SU-DHL-6 (cell line): ENCODE measurements at regions not wholly inside any gene's neighbourhood (a gene's known extent, or its start where the extent isn't known, plus 50 kb on each side); places are given as distances from the start of the nearest gene placed in this dataset.
"Not testable (repeated sequence)": the region's sequence is repeated elsewhere in the genome, so short reads cannot be mapped to it uniquely, and the experiment has no call there.

Source experiments
- H2AFZ ChIP-seq: fragments of 200-600 bp; sonication (generic); 2 replicates; pipeline ENCODE4 v1.6.1; 2014; ENCODE audit warnings: low read depth, mild to moderate bottlenecking, moderate library complexity, mixed read lengths, antibody characterized with exemption, low read length; ENCODE audit not compliant: severe bottlenecking
- H3F3A ChIP-seq: fragments of 200-600 bp; shearing (Covaris generic); 2 replicates; pipeline ENCODE4 v1.6.0; 2016; ENCODE audit warnings: antibody characterized with exemption, mild to moderate bottlenecking; ENCODE audit not compliant: insufficient read depth
- H3K27ac ChIP-seq: fragments of 200-600 bp; sonication (generic); 2 replicates; pipeline ENCODE4 v1.5.1; 2016; ENCODE audit warnings: low read depth, mild to moderate bottlenecking, low read length, moderate library complexity, mixed read lengths
- H3K27me3 ChIP-seq: fragments of 200-600 bp; sonication (generic), shearing (Covaris generic); 2 replicates; pipeline ENCODE4 v1.6.0; 2014; ENCODE audit warnings: mild to moderate bottlenecking, low read length
- H3K36me3 ChIP-seq: fragments of 200-600 bp; sonication (generic); 2 replicates; pipeline ENCODE4 v1.6.1; 2014; ENCODE audit warnings: mild to moderate bottlenecking, low read length, mixed read lengths
- H3K4me2 ChIP-seq: fragments of 300-600, 200-600 bp; shearing (Covaris generic), sonication (generic); 2 replicates; pipeline ENCODE4 v1.6.0; 2014; ENCODE audit warnings: low read length, low read depth, mild to moderate bottlenecking; ENCODE audit not compliant: poor library complexity, severe bottlenecking
- H3K4me3 ChIP-seq: fragments of 200-600 bp; sonication (generic); 2 replicates; pipeline ENCODE4 v1.5.1; 2014; ENCODE audit warnings: antibody characterized with exemption, low read length, mild to moderate bottlenecking, mixed read lengths; ENCODE audit not compliant: insufficient read depth, poor library complexity, severe bottlenecking
- H3K79me2 ChIP-seq: fragments of 200-600 bp; sonication (generic); 2 replicates; pipeline ENCODE4 v1.6.1; 2014; ENCODE audit warnings: mild to moderate bottlenecking, low read length, moderate library complexity; ENCODE audit not compliant: insufficient read depth
- H3K9ac ChIP-seq: fragments of 200-600 bp; sonication (generic); 2 replicates; pipeline ENCODE4 v1.7.0; 2014; ENCODE audit warnings: mild to moderate bottlenecking, low read length
- H3K9me2 ChIP-seq: fragments of 200-600 bp; sonication (generic); replicated peaks from 2 replicates; pipeline ENCODE4 v1.6.1; 2014; ENCODE audit warnings: low read length; ENCODE audit not compliant: insufficient read depth
- H3K9me3 ChIP-seq: fragments of 200-600 bp; sonication (generic); 2 replicates; pipeline ENCODE4 v1.6.1; 2014; ENCODE audit warnings: low read length, mixed read lengths; ENCODE audit not compliant: insufficient read depth
- H4K20me1 ChIP-seq: fragments of 200-600 bp; sonication (generic); 2 replicates; pipeline ENCODE4 v1.6.1; 2014; ENCODE audit warnings: low read depth, mild to moderate bottlenecking, antibody characterized with exemption, low read length, moderate library complexity, mixed read lengths
- EZH2phosphoT487 ChIP-seq: fragments of 200-600 bp; sonication (generic), shearing (Covaris generic); conservative IDR thresholded peaks from 2 replicates; pipeline ENCODE4 v1.6.1; 2018; ENCODE audit warnings: mild to moderate bottlenecking, antibody characterized with exemption, low read length, moderate library complexity, mixed read lengths
- TF ChIP-seq, protein P1 (sequence below): fragments of 200-600 bp; sonication (generic); IDR thresholded peaks from one replicate; pipeline ENCODE4 v1.5.1; 2017; ENCODE audit warnings: antibody characterized with exemption, mild to moderate bottlenecking, low read length, moderate library complexity; ENCODE audit not compliant: insufficient read depth, poor library complexity, severe bottlenecking

- Histone ChIP-seq H3F3A (no peaks in the 10 kb centered on the region), H3K9me2 (no peaks in the 10 kb centered on the region), H3K27me3 (no peaks in the 10 kb centered on the region), H3K9me3 (no peaks in the 10 kb centered on the region), H4K20me1 (no peaks in the 10 kb centered on the region), H3K79me2 (no peaks in the 10 kb centered on the region), H3K4me3 (no peak overlapping the region), H3K9ac (no peak overlapping the region), H3K4me2 (no peak overlapping the region), H3K27ac (no peak overlapping the region), H2AFZ (no peak overlapping the region), H3K36me3 (no peaks in the 10 kb centered on the region)
- no peak for TF ChIP-seq EZH2phosphoT487
- TF ChIP-seq, protein P1, sequence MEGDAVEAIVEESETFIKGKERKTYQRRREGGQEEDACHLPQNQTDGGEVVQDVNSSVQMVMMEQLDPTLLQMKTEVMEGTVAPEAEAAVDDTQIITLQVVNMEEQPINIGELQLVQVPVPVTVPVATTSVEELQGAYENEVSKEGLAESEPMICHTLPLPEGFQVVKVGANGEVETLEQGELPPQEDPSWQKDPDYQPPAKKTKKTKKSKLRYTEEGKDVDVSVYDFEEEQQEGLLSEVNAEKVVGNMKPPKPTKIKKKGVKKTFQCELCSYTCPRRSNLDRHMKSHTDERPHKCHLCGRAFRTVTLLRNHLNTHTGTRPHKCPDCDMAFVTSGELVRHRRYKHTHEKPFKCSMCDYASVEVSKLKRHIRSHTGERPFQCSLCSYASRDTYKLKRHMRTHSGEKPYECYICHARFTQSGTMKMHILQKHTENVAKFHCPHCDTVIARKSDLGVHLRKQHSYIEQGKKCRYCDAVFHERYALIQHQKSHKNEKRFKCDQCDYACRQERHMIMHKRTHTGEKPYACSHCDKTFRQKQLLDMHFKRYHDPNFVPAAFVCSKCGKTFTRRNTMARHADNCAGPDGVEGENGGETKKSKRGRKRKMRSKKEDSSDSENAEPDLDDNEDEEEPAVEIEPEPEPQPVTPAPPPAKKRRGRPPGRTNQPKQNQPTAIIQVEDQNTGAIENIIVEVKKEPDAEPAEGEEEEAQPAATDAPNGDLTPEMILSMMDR: no peak
These were observed 796.5 kb downstream of the PRIM2 start for GRCh38 chr6:58113960-58114359.

DNA sequence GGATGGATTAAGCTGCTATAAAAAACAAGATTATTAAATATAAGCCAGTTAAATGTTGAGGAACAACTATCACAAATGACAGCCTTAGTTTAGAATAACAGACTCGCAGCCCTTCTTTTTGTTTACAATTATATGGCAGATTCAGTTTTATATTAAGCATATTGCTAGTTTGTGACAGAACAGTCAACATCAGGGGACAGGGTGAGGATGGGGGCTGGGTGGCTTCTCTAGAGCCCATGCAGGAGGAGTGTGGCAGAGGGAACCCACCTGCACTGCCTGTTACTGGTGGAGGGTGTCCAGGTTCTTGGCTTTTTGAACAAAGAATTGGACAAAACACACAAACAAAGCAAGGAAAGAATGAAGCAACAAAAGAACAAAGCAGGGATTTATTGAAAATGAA, 799.7 kb downstream of the PRIM2 start:
- H3K27ac ChIP-seq, H3K4me3 ChIP-seq, H3K79me2 ChIP-seq, H3K36me3 ChIP-seq, H3K9me2 ChIP-seq, H3K4me2 ChIP-seq, H3K9me3 ChIP-seq, H3K9ac ChIP-seq, H2AFZ ChIP-seq, H4K20me1 ChIP-seq, H3K27me3 ChIP-seq, H3F3A ChIP-seq: not testable (repeated sequence)

GRCh38 chr6:58121616-58122015, 804.2 kb downstream of the PRIM2 start:
- H3K27me3 ChIP-seq, H3K9me2 ChIP-seq, H3K4me2 ChIP-seq, H4K20me1 ChIP-seq, H3K79me2 ChIP-seq, H3K36me3 ChIP-seq, H3K4me3 ChIP-seq, H3K9ac ChIP-seq, H3K27ac ChIP-seq, H3F3A ChIP-seq, H2AFZ ChIP-seq, H3K9me3 ChIP-seq: not testable (repeated sequence)

DNA sequence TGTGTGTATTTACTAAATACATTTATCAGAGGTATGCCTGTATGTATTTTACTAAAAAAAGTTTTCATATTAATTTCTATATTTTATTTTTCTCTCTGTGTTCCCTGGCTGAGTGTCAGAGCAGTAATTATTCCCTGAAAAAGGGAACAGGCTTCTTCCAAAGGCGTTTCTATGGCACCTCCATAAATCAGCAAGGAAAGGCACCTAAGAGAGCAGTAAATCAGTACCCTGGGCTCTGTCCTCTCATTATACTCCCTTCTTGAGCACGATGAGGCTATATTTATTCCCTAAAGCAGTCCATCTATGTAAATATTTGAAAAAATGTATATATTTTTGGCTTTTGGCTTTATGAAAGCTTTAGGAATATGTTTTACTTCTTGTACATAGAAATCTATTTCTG, 806.3 kb downstream of the PRIM2 start:
- H3K27me3 ChIP-seq, H3K79me2 ChIP-seq, H3F3A ChIP-seq, H3K4me2 ChIP-seq, H3K27ac ChIP-seq, H3K4me3 ChIP-seq, H3K9me2 ChIP-seq, H3K9ac ChIP-seq, H3K36me3 ChIP-seq, H2AFZ ChIP-seq, H4K20me1 ChIP-seq, H3K9me3 ChIP-seq: not testable (repeated sequence)

- not testable (repeated sequence) for H3K27ac ChIP-seq, H3K9me3 ChIP-seq, H3F3A ChIP-seq, H3K36me3 ChIP-seq, H3K27me3 ChIP-seq, H3K4me2 ChIP-seq, H4K20me1 ChIP-seq, H3K9me2 ChIP-seq, H2AFZ ChIP-seq, H3K4me3 ChIP-seq, H3K79me2 ChIP-seq, H3K9ac ChIP-seq
These were observed 811.1 kb downstream of the PRIM2 start for GRCh38 chr6:58128549-58128948.

- not testable (repeated sequence) for H3K79me2 ChIP-seq, H3K4me3 ChIP-seq, H4K20me1 ChIP-seq, H3K27ac ChIP-seq, H3K4me2 ChIP-seq, H3K36me3 ChIP-seq, H2AFZ ChIP-seq, H3F3A ChIP-seq, H3K9me2 ChIP-seq, H3K9me3 ChIP-seq, H3K9ac ChIP-seq, H3K27me3 ChIP-seq
These were observed 811.7 kb downstream of the PRIM2 start for GRCh38 chr6:58129098-58129497.

GRCh38 chr6:58139746-58140145, 822.3 kb downstream of the PRIM2 start:
- not testable (repeated sequence) for H3K79me2 ChIP-seq, H3K27me3 ChIP-seq, H3F3A ChIP-seq, H3K4me2 ChIP-seq, H3K36me3 ChIP-seq, H3K9me3 ChIP-seq, H3K27ac ChIP-seq, H3K4me3 ChIP-seq, H3K9ac ChIP-seq, H2AFZ ChIP-seq, H3K9me2 ChIP-seq, H4K20me1 ChIP-seq

DNA sequence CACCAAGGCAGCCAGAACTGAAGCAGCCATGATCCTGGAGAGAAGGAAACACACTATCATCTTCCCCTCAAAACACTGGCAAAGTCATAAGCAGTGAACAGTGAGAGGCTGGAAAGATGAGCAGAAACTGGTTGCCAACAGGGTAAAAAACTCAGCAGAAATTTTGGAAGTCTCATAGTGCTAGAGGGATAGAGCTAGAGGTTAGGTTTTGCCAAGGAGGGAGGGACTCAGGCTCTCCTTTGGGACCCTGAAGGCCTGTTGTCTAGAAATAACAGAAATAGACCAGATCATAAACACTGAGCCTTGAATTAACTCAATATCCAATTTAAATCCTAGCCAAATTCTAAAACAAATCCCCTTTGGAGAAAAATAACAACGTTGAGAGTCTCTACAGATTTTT, 853.6 kb downstream of the PRIM2 start:
- H4K20me1 ChIP-seq, H3K27ac ChIP-seq, H3K79me2 ChIP-seq, H3K4me2 ChIP-seq, H3K4me3 ChIP-seq, H3K9ac ChIP-seq, H3F3A ChIP-seq, H3K9me3 ChIP-seq, H2AFZ ChIP-seq, H3K36me3 ChIP-seq, H3K27me3 ChIP-seq, H3K9me2 ChIP-seq: not testable (repeated sequence)
